ENCODE measurements at regions not wholly inside any gene's neighbourhood (a gene's known extent, or its start where the extent isn't known, plus 50 kb on each side); places are given as distances from the start of the nearest gene placed in this dataset.

DNA sequence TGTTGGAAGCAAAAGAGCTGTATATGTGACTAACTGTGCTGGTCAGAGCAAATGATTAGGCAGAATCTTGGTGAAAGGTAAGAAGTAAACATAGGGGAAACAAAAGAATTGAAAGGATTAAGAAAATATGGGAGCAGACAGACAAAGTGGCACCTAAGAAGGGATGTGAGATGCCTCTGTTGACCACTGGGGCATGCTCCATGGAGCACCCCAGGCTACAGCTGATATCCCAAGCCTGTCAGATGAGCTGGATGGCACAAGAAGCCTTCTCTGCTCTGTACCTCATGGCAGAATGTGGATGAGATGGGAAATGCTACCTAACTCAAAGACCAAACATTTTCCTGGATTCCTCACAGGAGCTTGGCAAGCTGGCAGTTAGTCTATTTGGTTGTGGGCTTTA, 89.3 kb upstream of the SLIT3 start:
- Histone ChIP-seq H3K36me3 (ENCODE audit: control insufficient read depth, insufficient read depth, low read length) (no peaks in the 10 kb centered on the region), H3K9me3 (replicated peaks; ENCODE audit: control insufficient read depth, insufficient read depth, low read depth, low read length) (no peaks in the 10 kb centered on the region), H3K27me3 (ENCODE audit: control insufficient read depth in 2 of 2, insufficient read depth in 2 of 2, low read length in 2 of 2) (no peaks in the 10 kb centered on the region), H3K9ac (ENCODE audit: insufficient read depth in 1 of 2, low read depth in 2 of 2, low read length in 2 of 2) (no peak overlapping the region), H4K20me1 (replicated peaks; ENCODE audit: control insufficient read depth, insufficient read depth, low read length) (no peaks in the 10 kb centered on the region), H3K9me1 (ENCODE audit: control insufficient read depth, insufficient read depth, low read length) (no peaks in the 10 kb centered on the region), H3K4me3 (no peak overlapping the region), H3K27ac (ENCODE audit: extremely low read depth, low read depth, low read length) (no peak overlapping the region), H3K4me2 (ENCODE audit: insufficient read depth, low read length) (no peak overlapping the region), H3K4me1 (replicated peaks in 1 of 2; ENCODE audit: control insufficient read depth in 2 of 2, insufficient read depth in 2 of 2, low read length in 2 of 2) (no peaks in the 10 kb centered on the region), H2AFZ (ENCODE audit: low read depth, low read length) (no peak overlapping the region), H3K79me2 (ENCODE audit: control insufficient read depth, insufficient read depth, low read length) (no peaks in the 10 kb centered on the region)
- intact Hi-C loops (cut with micrococcal nuclease) (no loop called here), in situ Hi-C loops (cut with MboI) (no loop called here)
- no peak for FAIRE-seq
- ATAC-seq, result no peak
- POLR2A ChIA-PET, result no interaction called here
- DNase-seq (ENCODE audit: extremely low read depth in 1 of 4, low spot score in 3 of 4), result no peak
- TF ChIP-seq STAG1 (CRISPR knock-in tag; IDR thresholded peaks at IDR 0.05; ENCODE audit: borderline replicate concordance), result no peak
- no peak for TF ChIP-seq RBM22 (IDR thresholded peaks at IDR 0.05; ENCODE audit: low read depth, low read length, poor library complexity, severe bottlenecking)
- no peak for TF ChIP-seq ZNF253 (CRISPR knock-in tag; conservative IDR thresholded peaks at IDR 0.05)
- TF ChIP-seq ZNF134 (CRISPR knock-in tag; conservative IDR thresholded peaks at IDR 0.05), result no peak
- no peak for TF ChIP-seq FOXA3 (CRISPR knock-in tag; conservative IDR thresholded peaks at IDR 0.05 in 1 of 2, IDR thresholded peaks at IDR 0.05 in 1 of 2)
- TF ChIP-seq, protein P1, sequence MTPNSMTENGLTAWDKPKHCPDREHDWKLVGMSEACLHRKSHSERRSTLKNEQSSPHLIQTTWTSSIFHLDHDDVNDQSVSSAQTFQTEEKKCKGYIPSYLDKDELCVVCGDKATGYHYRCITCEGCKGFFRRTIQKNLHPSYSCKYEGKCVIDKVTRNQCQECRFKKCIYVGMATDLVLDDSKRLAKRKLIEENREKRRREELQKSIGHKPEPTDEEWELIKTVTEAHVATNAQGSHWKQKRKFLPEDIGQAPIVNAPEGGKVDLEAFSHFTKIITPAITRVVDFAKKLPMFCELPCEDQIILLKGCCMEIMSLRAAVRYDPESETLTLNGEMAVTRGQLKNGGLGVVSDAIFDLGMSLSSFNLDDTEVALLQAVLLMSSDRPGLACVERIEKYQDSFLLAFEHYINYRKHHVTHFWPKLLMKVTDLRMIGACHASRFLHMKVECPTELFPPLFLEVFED (CRISPR knock-in tag; conservative IDR thresholded peaks at IDR 0.05), result no peak
- TF ChIP-seq, protein P2, sequence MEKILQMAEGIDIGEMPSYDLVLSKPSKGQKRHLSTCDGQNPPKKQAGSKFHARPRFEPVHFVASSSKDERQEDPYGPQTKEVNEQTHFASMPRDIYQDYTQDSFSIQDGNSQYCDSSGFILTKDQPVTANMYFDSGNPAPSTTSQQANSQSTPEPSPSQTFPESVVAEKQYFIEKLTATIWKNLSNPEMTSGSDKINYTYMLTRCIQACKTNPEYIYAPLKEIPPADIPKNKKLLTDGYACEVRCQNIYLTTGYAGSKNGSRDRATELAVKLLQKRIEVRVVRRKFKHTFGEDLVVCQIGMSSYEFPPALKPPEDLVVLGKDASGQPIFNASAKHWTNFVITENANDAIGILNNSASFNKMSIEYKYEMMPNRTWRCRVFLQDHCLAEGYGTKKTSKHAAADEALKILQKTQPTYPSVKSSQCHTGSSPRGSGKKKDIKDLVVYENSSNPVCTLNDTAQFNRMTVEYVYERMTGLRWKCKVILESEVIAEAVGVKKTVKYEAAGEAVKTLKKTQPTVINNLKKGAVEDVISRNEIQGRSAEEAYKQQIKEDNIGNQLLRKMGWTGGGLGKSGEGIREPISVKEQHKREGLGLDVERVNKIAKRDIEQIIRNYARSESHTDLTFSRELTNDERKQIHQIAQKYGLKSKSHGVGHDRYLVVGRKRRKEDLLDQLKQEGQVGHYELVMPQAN (IDR thresholded peaks at IDR 0.05; ENCODE audit: borderline replicate concordance), result no peak
- no peak for TF ChIP-seq ZFPM2 (CRISPR knock-in tag; IDR thresholded peaks at IDR 0.05)
- TF ChIP-seq YBX1 (IDR thresholded peaks at IDR 0.05), result no peak
- no peak for TF ChIP-seq CHD2 (IDR thresholded peaks at IDR 0.05; ENCODE audit: low read depth, low read length)
- TF ChIP-seq, protein P3, sequence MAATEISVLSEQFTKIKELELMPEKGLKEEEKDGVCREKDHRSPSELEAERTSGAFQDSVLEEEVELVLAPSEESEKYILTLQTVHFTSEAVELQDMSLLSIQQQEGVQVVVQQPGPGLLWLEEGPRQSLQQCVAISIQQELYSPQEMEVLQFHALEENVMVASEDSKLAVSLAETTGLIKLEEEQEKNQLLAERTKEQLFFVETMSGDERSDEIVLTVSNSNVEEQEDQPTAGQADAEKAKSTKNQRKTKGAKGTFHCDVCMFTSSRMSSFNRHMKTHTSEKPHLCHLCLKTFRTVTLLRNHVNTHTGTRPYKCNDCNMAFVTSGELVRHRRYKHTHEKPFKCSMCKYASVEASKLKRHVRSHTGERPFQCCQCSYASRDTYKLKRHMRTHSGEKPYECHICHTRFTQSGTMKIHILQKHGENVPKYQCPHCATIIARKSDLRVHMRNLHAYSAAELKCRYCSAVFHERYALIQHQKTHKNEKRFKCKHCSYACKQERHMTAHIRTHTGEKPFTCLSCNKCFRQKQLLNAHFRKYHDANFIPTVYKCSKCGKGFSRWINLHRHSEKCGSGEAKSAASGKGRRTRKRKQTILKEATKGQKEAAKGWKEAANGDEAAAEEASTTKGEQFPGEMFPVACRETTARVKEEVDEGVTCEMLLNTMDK (IDR thresholded peaks at IDR 0.05; ENCODE audit: borderline replicate concordance, insufficient read depth, low read depth, low read length, poor library complexity, severe bottlenecking), result no peak
- TF ChIP-seq NCOA2 (IDR thresholded peaks at IDR 0.05; ENCODE audit: partially characterized antibody in 2 of 2), result no peak
- TF ChIP-seq, protein P4, sequence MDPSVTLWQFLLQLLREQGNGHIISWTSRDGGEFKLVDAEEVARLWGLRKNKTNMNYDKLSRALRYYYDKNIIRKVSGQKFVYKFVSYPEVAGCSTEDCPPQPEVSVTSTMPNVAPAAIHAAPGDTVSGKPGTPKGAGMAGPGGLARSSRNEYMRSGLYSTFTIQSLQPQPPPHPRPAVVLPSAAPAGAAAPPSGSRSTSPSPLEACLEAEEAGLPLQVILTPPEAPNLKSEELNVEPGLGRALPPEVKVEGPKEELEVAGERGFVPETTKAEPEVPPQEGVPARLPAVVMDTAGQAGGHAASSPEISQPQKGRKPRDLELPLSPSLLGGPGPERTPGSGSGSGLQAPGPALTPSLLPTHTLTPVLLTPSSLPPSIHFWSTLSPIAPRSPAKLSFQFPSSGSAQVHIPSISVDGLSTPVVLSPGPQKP (CRISPR knock-in tag; IDR thresholded peaks at IDR 0.05), result no peak
- no peak for TF ChIP-seq ZNF586 (CRISPR knock-in tag; conservative IDR thresholded peaks at IDR 0.05)
- TF ChIP-seq, protein P5, sequence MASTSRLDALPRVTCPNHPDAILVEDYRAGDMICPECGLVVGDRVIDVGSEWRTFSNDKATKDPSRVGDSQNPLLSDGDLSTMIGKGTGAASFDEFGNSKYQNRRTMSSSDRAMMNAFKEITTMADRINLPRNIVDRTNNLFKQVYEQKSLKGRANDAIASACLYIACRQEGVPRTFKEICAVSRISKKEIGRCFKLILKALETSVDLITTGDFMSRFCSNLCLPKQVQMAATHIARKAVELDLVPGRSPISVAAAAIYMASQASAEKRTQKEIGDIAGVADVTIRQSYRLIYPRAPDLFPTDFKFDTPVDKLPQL (IDR thresholded peaks at IDR 0.05; ENCODE audit: extremely low read depth, insufficient read length), result no peak
- TF ChIP-seq POLR2H (tag; IDR thresholded peaks at IDR 0.05; ENCODE audit: low read depth), result no peak
- CTCF ChIA-PET (ENCODE audit: low intra/inter-chr PET ratio), result no interaction called here
- BruUV-seq (replicated peaks), result no TSS peak

Data from K562 (cell line).